ENCODE measurements at regions not wholly inside any gene's neighbourhood (a gene's known extent, or its start where the extent isn't known, plus 50 kb on each side); places are given as distances from the start of the nearest gene placed in this dataset.

GRCh38 chr6:104434519-104434918 is 425.2 kb downstream of the HACE1 start:
- H2AK5ac ChIP-seq (ENCODE audit: low read length, severe bottlenecking): no peak overlapping the region

GRCh38 chr6:104431096-104431495 is 428.6 kb downstream of the HACE1 start:
- H3K9me3 ChIP-seq (ENCODE audit: control insufficient read depth, low read length): peaks cover 4% of the 10 kb centered on the region
- no peak for DNase-seq

More at GRCh38 chr6:104434519-104434918, 425.2 kb downstream of the HACE1 start:
- H4K91ac ChIP-seq (ENCODE audit: low read length): no peak overlapping the region
- H2AFZ ChIP-seq (ENCODE audit: low read depth, low read length): no peak overlapping the region
- H3K4ac ChIP-seq (ENCODE audit: low read depth in 1 of 2, low read length in 2 of 2): no peak overlapping the region
- no peaks in the 10 kb centered on the region for H3K9me3 ChIP-seq (ENCODE audit: control insufficient read depth, low read length)
- H3K27me3 ChIP-seq (ENCODE audit: control insufficient read depth in 1 of 2, insufficient read depth in 1 of 2, low read length in 2 of 2): no peaks in the 10 kb centered on the region
- no peak overlapping the region for H2BK120ac ChIP-seq (ENCODE audit: low read depth, low read length)
- no peaks in the 10 kb centered on the region for H3K79me1 ChIP-seq (replicated peaks; ENCODE audit: low read length, poor library complexity, severe bottlenecking)
- H2BK12ac ChIP-seq (ENCODE audit: low read length in 2 of 2): no peak overlapping the region
- H3K9ac ChIP-seq (ENCODE audit: low read length): no peak overlapping the region
- no peak overlapping the region for H4K8ac ChIP-seq (ENCODE audit: low read length)
- no peak overlapping the region for H2BK15ac ChIP-seq (ENCODE audit: low read depth, poor library complexity, severe bottlenecking)
- no peak overlapping the region for H3K18ac ChIP-seq (ENCODE audit: low read depth in 1 of 2, low read length in 2 of 2)
- H3K23ac ChIP-seq (ENCODE audit: low read length in 2 of 2): no peak overlapping the region
- no peaks in the 10 kb centered on the region for H3K36me3 ChIP-seq (ENCODE audit: control insufficient read depth in 1 of 2, insufficient read depth in 2 of 2, low read depth in 1 of 2, low read length in 2 of 2)
- no peak for DNase-seq
- H3K4me3 ChIP-seq (ENCODE audit: insufficient read depth in 1 of 2, low read depth in 1 of 2, low read length in 2 of 2): no peak overlapping the region
- H3K4me2 ChIP-seq (ENCODE audit: low read length, poor library complexity, severe bottlenecking): no peak overlapping the region
- H3K27ac ChIP-seq (ENCODE audit: low read length, poor library complexity, severe bottlenecking): no peak overlapping the region
- H3K14ac ChIP-seq (ENCODE audit: low read length in 2 of 2): no peak overlapping the region
- WGBS: 71% methylated on average over 2 of the region's 2 CpGs
- no peak overlapping the region for H2BK5ac ChIP-seq (ENCODE audit: low read depth, low read length, poor library complexity, severe bottlenecking)
- H3K4me1 ChIP-seq (ENCODE audit: control insufficient read depth, insufficient read depth, low read depth, low read length): no peaks in the 10 kb centered on the region

GRCh38 chr6:104428184-104428583 is 431.5 kb downstream of the HACE1 start:
- H3K79me1 ChIP-seq (replicated peaks; ENCODE audit: low read length, poor library complexity, severe bottlenecking): no peaks in the 10 kb centered on the region
- WGBS: 50% methylated on average over 1 of the region's 1 CpG
- H2BK120ac ChIP-seq (ENCODE audit: low read depth, low read length): no peak overlapping the region
- no peak overlapping the region for H2BK12ac ChIP-seq (ENCODE audit: low read length in 2 of 2)
- no peak overlapping the region for H3K4ac ChIP-seq (ENCODE audit: low read depth in 1 of 2, low read length in 2 of 2)
- H3K27ac ChIP-seq (ENCODE audit: low read length, poor library complexity, severe bottlenecking): no peak overlapping the region
- H2BK5ac ChIP-seq (ENCODE audit: low read depth, low read length, poor library complexity, severe bottlenecking): no peak overlapping the region
- no peak for DNase-seq
- no peaks in the 10 kb centered on the region for H3K27me3 ChIP-seq (ENCODE audit: control insufficient read depth in 1 of 2, insufficient read depth in 1 of 2, low read length in 2 of 2)
- no peak overlapping the region for H2AFZ ChIP-seq (ENCODE audit: low read depth, low read length)
- H4K8ac ChIP-seq (ENCODE audit: low read length): no peak overlapping the region
- no peaks in the 10 kb centered on the region for H3K4me1 ChIP-seq (ENCODE audit: control insufficient read depth, insufficient read depth, low read depth, low read length)
- H3K4me2 ChIP-seq (ENCODE audit: low read length, poor library complexity, severe bottlenecking): no peak overlapping the region
- no peaks in the 10 kb centered on the region for H3K36me3 ChIP-seq (ENCODE audit: control insufficient read depth in 1 of 2, insufficient read depth in 2 of 2, low read depth in 1 of 2, low read length in 2 of 2)
- no peak overlapping the region for H2AK5ac ChIP-seq (ENCODE audit: low read length, severe bottlenecking)
- H3K9ac ChIP-seq (ENCODE audit: low read length): no peak overlapping the region
- H3K4me3 ChIP-seq (ENCODE audit: insufficient read depth in 1 of 2, low read depth in 1 of 2, low read length in 2 of 2): no peak overlapping the region
- no peak overlapping the region for H3K14ac ChIP-seq (ENCODE audit: low read length in 2 of 2)
- no peak overlapping the region for H3K18ac ChIP-seq (ENCODE audit: low read depth in 1 of 2, low read length in 2 of 2)
- no peak overlapping the region for H2BK15ac ChIP-seq (ENCODE audit: low read depth, poor library complexity, severe bottlenecking)
- peaks cover 4% of the 10 kb centered on the region for H3K9me3 ChIP-seq (ENCODE audit: control insufficient read depth, low read length)
- H3K23ac ChIP-seq (ENCODE audit: low read length in 2 of 2): no peak overlapping the region
- H4K91ac ChIP-seq (ENCODE audit: low read length): no peak overlapping the region

More at GRCh38 chr6:104431096-104431495, 428.6 kb downstream of the HACE1 start:
- Histone ChIP-seq H3K23ac (ENCODE audit: low read length in 2 of 2) (no peak overlapping the region), H3K79me1 (replicated peaks; ENCODE audit: low read length, poor library complexity, severe bottlenecking) (no peaks in the 10 kb centered on the region), H3K4me2 (ENCODE audit: low read length, poor library complexity, severe bottlenecking) (no peak overlapping the region), H3K27ac (ENCODE audit: low read length, poor library complexity, severe bottlenecking) (no peak overlapping the region), H3K4me1 (ENCODE audit: control insufficient read depth, insufficient read depth, low read depth, low read length) (no peaks in the 10 kb centered on the region), H3K4ac (ENCODE audit: low read depth in 1 of 2, low read length in 2 of 2) (no peak overlapping the region), H3K9ac (ENCODE audit: low read length) (no peak overlapping the region), H3K18ac (ENCODE audit: low read depth in 1 of 2, low read length in 2 of 2) (no peak overlapping the region), H2BK12ac (ENCODE audit: low read length in 2 of 2) (no peak overlapping the region), H3K27me3 (ENCODE audit: control insufficient read depth in 1 of 2, insufficient read depth in 1 of 2, low read length in 2 of 2) (no peaks in the 10 kb centered on the region), H2BK5ac (ENCODE audit: low read depth, low read length, poor library complexity, severe bottlenecking) (no peak overlapping the region), H2BK120ac (ENCODE audit: low read depth, low read length) (no peak overlapping the region), H3K14ac (ENCODE audit: low read length in 2 of 2) (no peak overlapping the region), H4K91ac (ENCODE audit: low read length) (no peak overlapping the region), H3K4me3 (ENCODE audit: insufficient read depth in 1 of 2, low read depth in 1 of 2, low read length in 2 of 2) (no peak overlapping the region), H2AK5ac (ENCODE audit: low read length, severe bottlenecking) (no peak overlapping the region), H2AFZ (ENCODE audit: low read depth, low read length) (no peak overlapping the region), H2BK15ac (ENCODE audit: low read depth, poor library complexity, severe bottlenecking) (no peak overlapping the region), H3K36me3 (ENCODE audit: control insufficient read depth in 1 of 2, insufficient read depth in 2 of 2, low read depth in 1 of 2, low read length in 2 of 2) (no peaks in the 10 kb centered on the region), H4K8ac (ENCODE audit: low read length) (no peak overlapping the region)
- WGBS: 95% methylated on average over 3 of the region's 3 CpGs

- Histone ChIP-seq H3K27me3 (ENCODE audit: control insufficient read depth in 1 of 2, insufficient read depth in 1 of 2, low read length in 2 of 2) (no peaks in the 10 kb centered on the region), H3K4me2 (ENCODE audit: low read length, poor library complexity, severe bottlenecking) (no peak overlapping the region), H2BK15ac (ENCODE audit: low read depth, poor library complexity, severe bottlenecking) (no peak overlapping the region), H4K8ac (ENCODE audit: low read length) (no peak overlapping the region), H2BK120ac (ENCODE audit: low read depth, low read length) (no peak overlapping the region), H3K18ac (ENCODE audit: low read depth in 1 of 2, low read length in 2 of 2) (no peak overlapping the region), H3K23ac (ENCODE audit: low read length in 2 of 2) (no peak overlapping the region), H3K14ac (ENCODE audit: low read length in 2 of 2) (no peak overlapping the region), H4K91ac (ENCODE audit: low read length) (no peak overlapping the region), H3K4ac (ENCODE audit: low read depth in 1 of 2, low read length in 2 of 2) (no peak overlapping the region), H2AK5ac (ENCODE audit: low read length, severe bottlenecking) (no peak overlapping the region), H3K4me1 (ENCODE audit: control insufficient read depth, insufficient read depth, low read depth, low read length) (no peaks in the 10 kb centered on the region), H2BK5ac (ENCODE audit: low read depth, low read length, poor library complexity, severe bottlenecking) (no peak overlapping the region), H3K9me3 (ENCODE audit: control insufficient read depth, low read length) (peaks cover 4% of the 10 kb centered on the region), H3K27ac (ENCODE audit: low read length, poor library complexity, severe bottlenecking) (no peak overlapping the region), H3K36me3 (ENCODE audit: control insufficient read depth in 1 of 2, insufficient read depth in 2 of 2, low read depth in 1 of 2, low read length in 2 of 2) (no peaks in the 10 kb centered on the region), H2AFZ (ENCODE audit: low read depth, low read length) (no peak overlapping the region), H3K9ac (ENCODE audit: low read length) (no peak overlapping the region), H3K79me1 (replicated peaks; ENCODE audit: low read length, poor library complexity, severe bottlenecking) (no peaks in the 10 kb centered on the region), H3K4me3 (ENCODE audit: insufficient read depth in 1 of 2, low read depth in 1 of 2, low read length in 2 of 2) (no peak overlapping the region), H2BK12ac (ENCODE audit: low read length in 2 of 2) (no peak overlapping the region)
- WGBS: 95% methylated on average over 2 of the region's 2 CpGs
- no peak for DNase-seq
These were observed 436.0 kb downstream of the HACE1 start for GRCh38 chr6:104423691-104424090.

All from mesenchymal stem cell (in vitro differentiated cells and primary cell).